ENCODE measurements at regions not wholly inside any gene's neighbourhood (a gene's known extent, or its start where the extent isn't known, plus 50 kb on each side); places are given as distances from the start of the nearest gene placed in this dataset.

GRCh38 chr12:24069532-24070395, 120.3 kb upstream of the SOX5 start:
- Histone ChIP-seq H3K27ac (ENCODE audit: low read depth, low read length) (no peak overlapping the region), H3K4me3 (ENCODE audit: low read length) (no peak overlapping the region), H3K9ac (ENCODE audit: low read length) (no peak overlapping the region), H3K36me3 (ENCODE audit: control insufficient read depth, insufficient read depth, low read length) (no peaks in the 10 kb centered on the region), H3K27me3 (ENCODE audit: control insufficient read depth, insufficient read depth, low read length) (no peaks in the 10 kb centered on the region), H3K4me1 (ENCODE audit: control insufficient read depth, insufficient read depth, low read length) (no peaks in the 10 kb centered on the region)

GRCh38 chr12:24066865-24067264, 117.4 kb upstream of the SOX5 start:
- Histone ChIP-seq H3K27me3 (ENCODE audit: control insufficient read depth, insufficient read depth, low read length) (no peaks in the 10 kb centered on the region), H3K4me3 (ENCODE audit: low read length) (no peak overlapping the region), H3K36me3 (ENCODE audit: control insufficient read depth, insufficient read depth, low read length) (no peaks in the 10 kb centered on the region), H3K27ac (ENCODE audit: low read depth, low read length) (peak overlapping the region; percentile 12), H3K4me1 (ENCODE audit: control insufficient read depth, insufficient read depth, low read length) (no peaks in the 10 kb centered on the region), H3K9ac (ENCODE audit: low read length) (no peak overlapping the region)

- Histone ChIP-seq H3K36me3 (ENCODE audit: control insufficient read depth, insufficient read depth, low read length) (no peaks in the 10 kb centered on the region), H3K4me1 (ENCODE audit: control insufficient read depth, insufficient read depth, low read length) (no peaks in the 10 kb centered on the region), H3K4me3 (ENCODE audit: low read length) (no peak overlapping the region), H3K27me3 (ENCODE audit: control insufficient read depth, insufficient read depth, low read length) (no peaks in the 10 kb centered on the region), H3K27ac (ENCODE audit: low read depth, low read length) (no peak overlapping the region), H3K9ac (ENCODE audit: low read length) (no peak overlapping the region)
These were observed 116.6 kb upstream of the SOX5 start for GRCh38 chr12:24066097-24066496.

GRCh38 chr12:24062642-24063245, 113.3 kb upstream of the SOX5 start:
- Histone ChIP-seq H3K36me3 (ENCODE audit: control insufficient read depth, insufficient read depth, low read length) (no peaks in the 10 kb centered on the region), H3K9ac (ENCODE audit: low read length) (no peak overlapping the region), H3K4me3 (ENCODE audit: low read length) (no peak overlapping the region), H3K4me1 (ENCODE audit: control insufficient read depth, insufficient read depth, low read length) (no peaks in the 10 kb centered on the region), H3K27me3 (ENCODE audit: control insufficient read depth, insufficient read depth, low read length) (no peaks in the 10 kb centered on the region), H3K27ac (ENCODE audit: low read depth, low read length) (no peak overlapping the region)

GRCh38 chr12:24060089-24060488, 110.6 kb upstream of the SOX5 start:
- Histone ChIP-seq H3K4me3 (ENCODE audit: low read length) (no peak overlapping the region), H3K36me3 (ENCODE audit: control insufficient read depth, insufficient read depth, low read length) (no peaks in the 10 kb centered on the region), H3K4me1 (ENCODE audit: control insufficient read depth, insufficient read depth, low read length) (no peaks in the 10 kb centered on the region), H3K27ac (ENCODE audit: low read depth, low read length) (no peak overlapping the region), H3K9ac (ENCODE audit: low read length) (no peak overlapping the region), H3K27me3 (ENCODE audit: control insufficient read depth, insufficient read depth, low read length) (no peaks in the 10 kb centered on the region)

- no peaks in the 10 kb centered on the region for H3K27me3 ChIP-seq (ENCODE audit: control insufficient read depth, insufficient read depth, low read length)
- no peaks in the 10 kb centered on the region for H3K4me1 ChIP-seq (ENCODE audit: control insufficient read depth, insufficient read depth, low read length)
- H3K36me3 ChIP-seq (ENCODE audit: control insufficient read depth, insufficient read depth, low read length): no peaks in the 10 kb centered on the region
- H3K27ac ChIP-seq (ENCODE audit: low read depth, low read length): no peak overlapping the region
- no peak overlapping the region for H3K9ac ChIP-seq (ENCODE audit: low read length)
- H3K4me3 ChIP-seq (ENCODE audit: low read length): no peak overlapping the region
These were observed 108.5 kb upstream of the SOX5 start for GRCh38 chr12:24057920-24058476.

GRCh38 chr12:24055747-24056146, 106.3 kb upstream of the SOX5 start:
- Histone ChIP-seq H3K4me3 (ENCODE audit: low read length) (no peak overlapping the region), H3K36me3 (ENCODE audit: control insufficient read depth, insufficient read depth, low read length) (no peaks in the 10 kb centered on the region), H3K4me1 (ENCODE audit: control insufficient read depth, insufficient read depth, low read length) (no peaks in the 10 kb centered on the region), H3K9ac (ENCODE audit: low read length) (no peak overlapping the region), H3K27me3 (ENCODE audit: control insufficient read depth, insufficient read depth, low read length) (no peaks in the 10 kb centered on the region), H3K27ac (ENCODE audit: low read depth, low read length) (no peak overlapping the region)

GRCh38 chr12:24054416-24054815, 104.9 kb upstream of the SOX5 start:
- H3K9ac ChIP-seq (ENCODE audit: low read length): no peak overlapping the region
- H3K4me3 ChIP-seq (ENCODE audit: low read length): no peak overlapping the region
- no peaks in the 10 kb centered on the region for H3K27me3 ChIP-seq (ENCODE audit: control insufficient read depth, insufficient read depth, low read length)
- H3K27ac ChIP-seq (ENCODE audit: low read depth, low read length): no peak overlapping the region
- no peaks in the 10 kb centered on the region for H3K36me3 ChIP-seq (ENCODE audit: control insufficient read depth, insufficient read depth, low read length)
- no peaks in the 10 kb centered on the region for H3K4me1 ChIP-seq (ENCODE audit: control insufficient read depth, insufficient read depth, low read length)

- H3K4me1 ChIP-seq (ENCODE audit: control insufficient read depth, insufficient read depth, low read length): no peaks in the 10 kb centered on the region
- no peak overlapping the region for H3K9ac ChIP-seq (ENCODE audit: low read length)
- no peak overlapping the region for H3K27ac ChIP-seq (ENCODE audit: low read depth, low read length)
- no peak overlapping the region for H3K4me3 ChIP-seq (ENCODE audit: low read length)
- no peaks in the 10 kb centered on the region for H3K36me3 ChIP-seq (ENCODE audit: control insufficient read depth, insufficient read depth, low read length)
- no peaks in the 10 kb centered on the region for H3K27me3 ChIP-seq (ENCODE audit: control insufficient read depth, insufficient read depth, low read length)
These were observed 100.3 kb upstream of the SOX5 start for GRCh38 chr12:24049728-24050127.

- no peaks in the 10 kb centered on the region for H3K27me3 ChIP-seq (ENCODE audit: control insufficient read depth, insufficient read depth, low read length)
- H3K27ac ChIP-seq (ENCODE audit: low read depth, low read length): no peak overlapping the region
- no peak overlapping the region for H3K4me3 ChIP-seq (ENCODE audit: low read length)
- no peaks in the 10 kb centered on the region for H3K4me1 ChIP-seq (ENCODE audit: control insufficient read depth, insufficient read depth, low read length)
- no peak overlapping the region for H3K9ac ChIP-seq (ENCODE audit: low read length)
- H3K36me3 ChIP-seq (ENCODE audit: control insufficient read depth, insufficient read depth, low read length): no peaks in the 10 kb centered on the region
These were observed 99.6 kb upstream of the SOX5 start for GRCh38 chr12:24049101-24049500.

- Histone ChIP-seq H3K27ac (ENCODE audit: low read depth, low read length) (no peak overlapping the region), H3K4me1 (ENCODE audit: control insufficient read depth, insufficient read depth, low read length) (no peaks in the 10 kb centered on the region), H3K27me3 (ENCODE audit: control insufficient read depth, insufficient read depth, low read length) (no peaks in the 10 kb centered on the region)
These were observed 99.0 kb upstream of the SOX5 start for GRCh38 chr12:24048446-24048845.

GRCh38 chr12:24047326-24047725, 97.9 kb upstream of the SOX5 start:
- H3K9ac ChIP-seq (ENCODE audit: low read length): no peak overlapping the region
- H3K27ac ChIP-seq (ENCODE audit: low read depth, low read length): no peak overlapping the region
- H3K27me3 ChIP-seq (ENCODE audit: control insufficient read depth, insufficient read depth, low read length): no peaks in the 10 kb centered on the region
- H3K4me3 ChIP-seq (ENCODE audit: low read length): no peak overlapping the region
- no peaks in the 10 kb centered on the region for H3K36me3 ChIP-seq (ENCODE audit: control insufficient read depth, insufficient read depth, low read length)
- H3K4me1 ChIP-seq (ENCODE audit: control insufficient read depth, insufficient read depth, low read length): no peaks in the 10 kb centered on the region

More at GRCh38 chr12:24048446-24048845, 99.0 kb upstream of the SOX5 start:
- Histone ChIP-seq H3K9ac (ENCODE audit: low read length) (no peak overlapping the region), H3K36me3 (ENCODE audit: control insufficient read depth, insufficient read depth, low read length) (no peaks in the 10 kb centered on the region), H3K4me3 (ENCODE audit: low read length) (no peak overlapping the region)
